HepG2 (cell line): ENCODE measurements at regions not wholly inside any gene's neighbourhood (a gene's known extent, or its start where the extent isn't known, plus 50 kb on each side); places are given as distances from the start of the nearest gene placed in this dataset.

Source experiments
- ATAC-seq: fragments of 200-7000 bp; cut with Tn5 transposase; 3 replicates; pipeline ENCODE4 v1.9.1; 2020; ENCODE audit warnings: mild to moderate bottlenecking, moderate library complexity
- BruUV-seq: library from RNA; stranded (reverse); fragments of 400-500 nt; replicated peaks from 2 replicates; lab custom pipeline; 2021; lab: Mats Ljungman, UMichigan
- CTCF ChIA-PET: fragments of 300-600 bp; formaldehyde crosslinking; extraction: SDS; loops from one replicate; lab custom pipeline; 2021; ENCODE audit warnings: low total read pairs, inconsistent platforms, low intra/inter-chr PET ratio; lab: Yijun Ruan, JAX
- POLR2A ChIA-PET: fragments of 350-600 bp; sonication (Branson Sonifier 250); formaldehyde crosslinking; loops from one replicate; lab custom pipeline; 2020; ENCODE audit warnings: antibody characterized with exemption, inconsistent platforms; lab: Yijun Ruan, JAX
- DNase-seq: peaks from one replicate; pipeline ENCODE4 v3.0.0-alpha.2; 2015; ENCODE audit warnings: low spot score
- FAIRE-seq: peaks from 3 replicates; lab custom pipeline; 2011; peaks lifted over from hg19 to GRCh38; lab: Jason Lieb, UNC
- H2AFZ ChIP-seq: one replicate; pipeline ENCODE4 v1.6.1; 2011; ENCODE audit warnings: low read length, inconsistent platforms
- H3K27ac ChIP-seq: fragments of 300-600 bp; 3 replicates; pipeline ENCODE4 v1.8.0; 2011; ENCODE audit warnings: mixed run types, mild to moderate bottlenecking, mixed read lengths, low read length, inconsistent platforms; ENCODE audit not compliant: insufficient read depth; ENCODE audit errors: extremely low read length
- H3K27me3 ChIP-seq, 2 experiments: fragments of 200-600 bp in 1 of 2; 2 replicates in 1 of 2; 3 replicates in 1 of 2; pipeline versions ENCODE4 v1.6.0 to v1.8.0; 2011; ENCODE audit warnings: low read length in 2 of 2, mild to moderate bottlenecking in 2 of 2, moderate library complexity in 2 of 2, inconsistent platforms in 1 of 2; ENCODE audit not compliant: insufficient read depth in 2 of 2, control insufficient read depth in 1 of 2
- H3K36me3 ChIP-seq, 2 experiments: fragments of 200-600 bp in 1 of 2; replicated peaks in 1 of 2; 2 replicates in 1 of 2; 3 replicates in 1 of 2; pipeline versions ENCODE4 v1.5.1 to v1.8.0; 2011; ENCODE audit warnings: low read length in 2 of 2, inconsistent platforms in 1 of 2; ENCODE audit not compliant: insufficient read depth in 2 of 2, control insufficient read depth in 1 of 2
- H3K4me1 ChIP-seq: 2 replicates; pipeline ENCODE4 v1.5.1; 2012; ENCODE audit warnings: low read length, inconsistent platforms; ENCODE audit not compliant: insufficient read depth
- H3K4me2 ChIP-seq: 2 replicates; pipeline ENCODE4 v1.6.0; 2011; ENCODE audit warnings: low read depth, low read length, inconsistent platforms
- H3K4me3 ChIP-seq, 3 experiments: fragments of 200-600 bp in 1 of 3; sonication (generic), shearing (Covaris generic) in 1 of 3; replicated peaks in 1 of 3; 2 replicates each; pipeline ENCODE4 v1.5.1; 2011 to 2016; ENCODE audit warnings: low read length in 3 of 3, inconsistent platforms in 2 of 3, low read depth in 2 of 3, mild to moderate bottlenecking in 2 of 3, control low read depth in 1 of 3, mixed read lengths in 1 of 3; ENCODE audit not compliant: insufficient read depth in 1 of 3
- H3K79me2 ChIP-seq: one replicate; pipeline ENCODE4 v1.6.1; 2011; ENCODE audit warnings: low read length, inconsistent platforms; ENCODE audit not compliant: insufficient read depth
- H3K9ac ChIP-seq: 2 replicates; pipeline ENCODE4 v1.6.0; 2011; ENCODE audit warnings: mild to moderate bottlenecking, low read depth, low read length, inconsistent platforms; ENCODE audit not compliant: insufficient read depth
- H3K9me3 ChIP-seq: 2 replicates; pipeline ENCODE4 v1.5.1; 2012; ENCODE audit warnings: mild to moderate bottlenecking, low read length
- H4K20me1 ChIP-seq: 2 replicates; pipeline ENCODE4 v1.6.0; 2011; ENCODE audit warnings: inconsistent platforms, mild to moderate bottlenecking, low read length, moderate library complexity; ENCODE audit not compliant: insufficient read depth
- ARID4A ChIP-seq: sonication (generic); formaldehyde crosslinking; IDR thresholded peaks from 2 replicates; pipeline ENCODE4 v1.5.0; 2020; ENCODE audit warnings: mild to moderate bottlenecking, missing genetic modification reagents, borderline replicate concordance
- FLYWCH1 ChIP-seq: sonication (generic); formaldehyde crosslinking; IDR thresholded peaks from 2 replicates; pipeline ENCODE4 v1.8.1; 2023; ENCODE audit warnings: mild to moderate bottlenecking, missing genetic modification reagents
- ZNF331 ChIP-seq: sonication (generic); formaldehyde crosslinking; IDR thresholded peaks from 2 replicates; pipeline ENCODE4 v1.4.0; 2020; ENCODE audit warnings: missing genetic modification reagents
- ZNF7 ChIP-seq: IDR thresholded peaks from 2 replicates; pipeline ENCODE4 v1.6.1; 2016; ENCODE audit warnings: missing biosample characterization, missing genetic modification reagents
- ZNF710 ChIP-seq: sonication (generic); formaldehyde crosslinking; IDR thresholded peaks from 2 replicates; pipeline ENCODE4 v1.5.0; 2020; ENCODE audit warnings: mild to moderate bottlenecking, missing genetic modification reagents, borderline replicate concordance
- ZSCAN20 ChIP-seq: sonication (generic); formaldehyde crosslinking; IDR thresholded peaks from 2 replicates; pipeline ENCODE4 v1.4.0; 2020; ENCODE audit warnings: missing genetic modification reagents, mild to moderate bottlenecking, borderline replicate concordance
- ZSCAN31 ChIP-seq: sonication (generic); formaldehyde crosslinking; IDR thresholded peaks from 2 replicates; pipeline ENCODE4 v1.5.0; 2020; ENCODE audit warnings: low read depth, mild to moderate bottlenecking, missing genetic modification reagents
- WGBS: methylation state at CpG from one replicate; pipeline ENCODE4 v1.1.6; 2017; ENCODE audit warnings: low lambda C conversion rate; 5-methylcytosine and 5-hydroxymethylcytosine counted together
- in situ Hi-C: cut with HindIII; loops from 2 replicates; pipeline ENCODE4 v1.10.0; 2017; ENCODE audit warnings: low pct_unique_long_range_greater_than_20kb; ENCODE audit not compliant: extremely low pct_ligation_motif_present
- intact Hi-C: fragments of 100-400 bp; cut with micrococcal nuclease; formaldehyde crosslinking; loops from one replicate; pipeline ENCODE4 v1.10.0; 2022; ENCODE audit not compliant: unreplicated experiment

- TF ChIP-seq ZSCAN20 (no peak), ZSCAN31 (CRISPR knock-in tag) (no peak), ZNF7 (CRISPR knock-in tag) (no peak), ZNF331 (no peak)
Observed at GRCh38 chr3:70863049-70863448, 550.6 kb upstream of the MDFIC2 start (continued).

- Histone ChIP-seq H3K4me2 (no peak overlapping the region), H4K20me1 (no peaks in the 10 kb centered on the region), H3K9me3 (peaks cover 6% of the 10 kb centered on the region; the same call in 1 of the 2 replicates), H3K79me2 (no peaks in the 10 kb centered on the region), H3K36me3 (no peaks in the 10 kb centered on the region), H3K27me3 (no peaks in the 10 kb centered on the region), H3K9ac (no peak overlapping the region), H3K27ac (no peak overlapping the region), H2AFZ (no peak overlapping the region), H3K4me3 (no peak overlapping the region), H3K4me1 (no peaks in the 10 kb centered on the region)
- BruUV-seq, result no TSS peak
- ATAC-seq, result no peak
- DNase-seq, result no peak
- TF ChIP-seq ARID4A (CRISPR knock-in tag) (no peak), ZNF710 (CRISPR knock-in tag) (no peak), FLYWCH1 (CRISPR knock-in tag) (no peak)
- ChIA-PET POLR2A (no interaction called here), CTCF (no interaction called here)
- in situ Hi-C loops (no loop called here), intact Hi-C loops (no loop called here)
- no peak for FAIRE-seq
- WGBS, result 0% methylated on average over 2 of the region's 2 CpGs
Observed at GRCh38 chr3:70861855-70862254, 549.4 kb upstream of the MDFIC2 start.
